ENCODE measurements at regions not wholly inside any gene's neighbourhood (a gene's known extent, or its start where the extent isn't known, plus 50 kb on each side); places are given as distances from the start of the nearest gene placed in this dataset.

- peaks cover 0 to 22% (median 0%) of the 10 kb centered on the region in 4 donors for H3K27me3 ChIP-seq
- DNase-seq = no peak
- WGBS, 2 donors = 71 to 75% methylated on average over 3 to 4 of the region's 4 CpGs
- H3K36me3 ChIP-seq = no peaks in the 10 kb centered on the region
- no peak overlapping the region for H3K27ac ChIP-seq
- TF ChIP-seq CTCF (IDR thresholded peaks at IDR 0.05) (no peak), POLR2A (IDR thresholded peaks at IDR 0.05) (no peak)
- intact Hi-C loops (cut with DNase I) = no loop called here
- no peak overlapping the region for H3K4me3 ChIP-seq
- H3K4me1 ChIP-seq = peaks cover 5 to 27% (median 16%) of the 10 kb centered on the region in 3 donors
- no peaks in the 10 kb centered on the region for H3K9me3 ChIP-seq
These were observed 61.2 kb upstream of the SIRPA start for GRCh38 chr20:1833728-1834726.

- TF ChIP-seq CTCF (IDR thresholded peaks at IDR 0.05) = no peak
- no peak for TF ChIP-seq POLR2A (IDR thresholded peaks at IDR 0.05)
- H3K27ac ChIP-seq = no peak overlapping the region
- no peak overlapping the region for H3K4me3 ChIP-seq
- intact Hi-C loops (cut with DNase I) = no loop called here
- no peaks in the 10 kb centered on the region for H3K9me3 ChIP-seq
- H3K27me3 ChIP-seq = peaks cover 0 to 16% (median 0%) of the 10 kb centered on the region in 4 donors
- peaks cover 5 to 35% (median 23%) of the 10 kb centered on the region in 3 donors for H3K4me1 ChIP-seq
- no peak for DNase-seq
- no peaks in the 10 kb centered on the region for H3K36me3 ChIP-seq
- 88 to 95% methylated on average over 4 of the region's 4 CpGs for WGBS, 2 donors
These were observed 62.0 kb upstream of the SIRPA start for GRCh38 chr20:1833216-1833615.

GRCh38 chr20:1832634-1833033 is 62.6 kb upstream of the SIRPA start:
- TF ChIP-seq CTCF (IDR thresholded peaks at IDR 0.05) = no peak
- TF ChIP-seq POLR2A (IDR thresholded peaks at IDR 0.05) = no peak
- intact Hi-C loops (cut with DNase I) = no loop called here
- peaks cover 0 to 14% (median 0%) of the 10 kb centered on the region in 4 donors for H3K27me3 ChIP-seq
- H3K36me3 ChIP-seq = no peaks in the 10 kb centered on the region
- WGBS, 2 donors = 66 to 86% methylated on average over 6 to 10 of the region's 13 CpGs
- H3K4me3 ChIP-seq = no peak overlapping the region
- no peak overlapping the region for H3K27ac ChIP-seq
- DNase-seq = no peak
- H3K9me3 ChIP-seq = no peaks in the 10 kb centered on the region
- peaks cover 5 to 41% (median 29%) of the 10 kb centered on the region in 3 donors for H3K4me1 ChIP-seq

- intact Hi-C loops (cut with DNase I) = no loop called here
- Histone ChIP-seq H3K36me3 (no peaks in the 10 kb centered on the region), H3K4me1 (peaks cover 5 to 44% (median 31%) of the 10 kb centered on the region in 3 donors), H3K4me3 (no peak overlapping the region), H3K27ac (no peak overlapping the region), H3K27me3 (peaks cover 0 to 10% (median 0%) of the 10 kb centered on the region in 4 donors), H3K9me3 (no peaks in the 10 kb centered on the region)
- DNase-seq = no peak
- 72 to 85% methylated on average over 2 to 8 of the region's 8 CpGs for WGBS, 2 donors
- no peak for TF ChIP-seq POLR2A (IDR thresholded peaks at IDR 0.05)
- TF ChIP-seq CTCF (IDR thresholded peaks at IDR 0.05) = no peak
These were observed 63.6 kb upstream of the SIRPA start for GRCh38 chr20:1831606-1832005.

- H3K27ac ChIP-seq = no peak overlapping the region
- H3K9me3 ChIP-seq = no peaks in the 10 kb centered on the region
- H3K4me3 ChIP-seq = no peak overlapping the region
- no peaks in the 10 kb centered on the region for H3K36me3 ChIP-seq
- TF ChIP-seq CTCF (IDR thresholded peaks at IDR 0.05) = no peak
- no peak for TF ChIP-seq POLR2A (IDR thresholded peaks at IDR 0.05)
- no peak for DNase-seq
- H3K27me3 ChIP-seq = peaks cover 0 to 9% (median 0%) of the 10 kb centered on the region in 4 donors
- WGBS, 2 donors = 56 to 69% methylated on average over 6 of the region's 6 CpGs
- H3K4me1 ChIP-seq = peaks cover 5 to 44% (median 31%) of the 10 kb centered on the region in 3 donors
- intact Hi-C loops (cut with DNase I) = no loop called here
These were observed 64.1 kb upstream of the SIRPA start for GRCh38 chr20:1831096-1831495.

All from esophagus squamous epithelium (tissue), 5 donors.